ENCODE measurements at regions not wholly inside any gene's neighbourhood (a gene's known extent, or its start where the extent isn't known, plus 50 kb on each side); places are given as distances from the start of the nearest gene placed in this dataset.

DNA sequence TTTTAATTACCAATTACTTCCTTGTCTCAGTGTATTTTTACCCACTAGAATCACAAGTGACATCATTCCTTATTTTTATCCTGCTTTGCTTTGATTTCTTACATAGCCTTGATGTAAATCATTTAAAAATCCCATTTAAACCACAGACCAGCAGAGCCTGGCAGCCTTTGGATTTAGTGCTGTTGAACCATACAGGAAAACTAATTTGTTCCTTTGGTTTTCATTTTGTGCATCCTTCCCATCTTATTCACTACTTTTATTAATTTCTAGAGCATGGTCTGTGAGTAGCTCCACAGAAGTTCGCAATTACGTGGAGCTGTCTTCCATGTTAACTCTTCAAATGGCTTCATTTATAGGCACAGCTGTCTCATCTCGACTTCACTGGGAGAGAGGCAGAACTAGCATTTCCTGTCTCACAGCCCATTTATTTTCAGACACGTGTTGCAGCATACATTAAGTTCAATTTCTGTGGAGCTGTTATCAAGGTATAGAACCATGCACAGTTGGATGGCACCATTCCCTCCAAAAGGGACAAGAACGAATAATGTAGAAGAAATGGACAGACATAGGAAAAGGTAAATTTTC, 235.3 kb downstream of the MRPL39 start:
- Histone ChIP-seq H3K4me3 (no peak overlapping the region), H3K27me3 (ENCODE audit: low read depth) (no peaks in the 10 kb centered on the region), H3K9me3 (no peaks in the 10 kb centered on the region), H3K4me1 (peaks cover 5% of the 10 kb centered on the region), H3K36me3 (replicated peaks) (no peaks in the 10 kb centered on the region)
- DNase-seq (ENCODE audit: low spot score in 2 of 2): no peak
- in situ Hi-C loops (cut with MboI; ENCODE audit: low sequenced_read_pairs): no loop called here

DNA sequence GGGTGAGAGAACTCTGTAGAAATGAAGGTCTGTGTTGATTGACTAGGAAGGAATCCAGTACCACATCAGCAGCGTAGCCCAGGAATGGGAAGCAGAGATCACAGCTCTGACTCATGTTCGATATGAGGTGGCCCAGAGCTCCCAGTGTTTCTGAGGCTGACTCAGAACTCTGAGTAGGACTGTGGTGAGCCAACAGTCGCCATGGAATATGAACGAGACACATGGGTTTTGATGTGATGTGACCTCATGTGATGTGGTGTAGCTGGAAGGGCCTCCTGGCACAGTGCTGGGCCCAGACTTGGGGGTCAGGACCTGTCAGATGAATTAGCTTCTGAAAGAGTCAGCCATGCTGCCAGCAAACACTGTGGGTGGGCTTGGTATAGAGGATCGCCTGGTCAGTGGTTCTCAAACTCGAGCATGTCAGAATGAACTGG, 237.0 kb downstream of the MRPL39 start:
- in situ Hi-C loops (cut with MboI; ENCODE audit: low sequenced_read_pairs): no loop called here
- no peak overlapping the region for H3K4me3 ChIP-seq
- H3K9me3 ChIP-seq: no peaks in the 10 kb centered on the region

DNA sequence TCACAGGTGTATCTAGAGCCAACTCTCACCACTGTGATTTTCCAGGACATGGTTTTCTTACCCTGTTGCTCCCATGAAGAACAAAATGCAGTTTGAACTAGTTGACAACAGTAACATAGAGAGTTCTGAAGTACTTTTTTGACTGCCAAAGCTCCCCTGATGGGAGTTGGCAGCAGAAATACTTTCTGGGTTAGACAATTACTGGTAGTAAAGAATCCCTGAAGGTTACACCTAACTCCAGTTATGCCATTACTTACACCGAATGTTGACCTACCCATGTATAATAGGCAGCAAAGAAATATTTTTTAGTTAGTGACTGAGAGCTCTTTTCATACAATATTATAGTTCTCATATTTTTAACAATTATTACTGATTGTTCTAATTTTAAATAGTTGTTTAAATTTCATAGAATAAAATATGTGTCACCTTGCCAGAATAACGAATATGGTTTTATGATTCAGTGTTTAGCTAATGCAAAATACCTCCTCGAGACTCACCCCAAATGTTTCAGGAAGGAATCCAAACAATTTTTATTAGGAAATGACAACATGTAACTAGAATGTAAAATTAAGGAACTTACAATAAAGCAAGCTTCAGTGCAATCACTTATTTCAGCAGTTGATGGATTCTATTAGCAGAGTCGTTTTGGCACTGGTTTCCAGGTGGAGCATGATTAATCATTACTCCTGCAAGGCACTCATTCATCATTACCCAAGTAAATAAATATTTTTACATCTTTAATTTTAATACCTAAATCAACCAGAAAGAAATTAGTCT, 237.6 kb downstream of the MRPL39 start:
- no peak for DNase-seq (ENCODE audit: low spot score in 2 of 2)

More for the DNA sequence above, 237.0 kb downstream of the MRPL39 start:
- Histone ChIP-seq H3K36me3 (replicated peaks) (no peaks in the 10 kb centered on the region), H3K4me1 (peaks cover 5% of the 10 kb centered on the region), H3K27me3 (ENCODE audit: low read depth) (no peaks in the 10 kb centered on the region)
- no peak for DNase-seq (ENCODE audit: low spot score in 2 of 2)

DNA sequence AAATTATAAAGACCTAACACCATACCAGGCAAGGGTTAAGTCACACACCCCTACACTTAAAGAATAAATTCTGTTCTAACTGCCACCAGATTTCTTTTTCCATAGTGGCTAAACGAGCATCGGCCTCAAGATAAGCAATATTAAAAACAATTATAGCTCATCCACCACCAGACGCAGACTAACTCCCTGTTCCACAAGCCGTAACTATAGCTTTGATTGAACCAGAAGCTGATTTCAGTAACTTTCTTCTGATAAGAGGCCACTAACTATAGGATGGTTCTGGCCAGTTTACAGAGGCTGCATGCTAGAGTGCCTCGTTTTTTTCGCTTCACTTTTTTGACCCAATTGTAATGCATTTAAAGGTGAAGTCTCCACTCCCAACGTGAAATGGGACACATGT, 238.8 kb downstream of the MRPL39 start:
- H3K27me3 ChIP-seq (ENCODE audit: low read depth): no peaks in the 10 kb centered on the region
- H3K4me1 ChIP-seq: peaks cover 5% of the 10 kb centered on the region
- in situ Hi-C loops (cut with MboI; ENCODE audit: low sequenced_read_pairs): no loop called here
- no peak for DNase-seq (ENCODE audit: low spot score in 2 of 2)
- no peak overlapping the region for H3K4me3 ChIP-seq
- no peaks in the 10 kb centered on the region for H3K9me3 ChIP-seq
- H3K36me3 ChIP-seq (replicated peaks): no peaks in the 10 kb centered on the region

More for the DNA sequence above, 237.6 kb downstream of the MRPL39 start:
- Histone ChIP-seq H3K9me3 (no peaks in the 10 kb centered on the region), H3K36me3 (replicated peaks) (no peaks in the 10 kb centered on the region), H3K27me3 (ENCODE audit: low read depth) (no peaks in the 10 kb centered on the region), H3K4me3 (no peak overlapping the region), H3K4me1 (peaks cover 5% of the 10 kb centered on the region)
- in situ Hi-C loops (cut with MboI; ENCODE audit: low sequenced_read_pairs): no loop called here

DNA sequence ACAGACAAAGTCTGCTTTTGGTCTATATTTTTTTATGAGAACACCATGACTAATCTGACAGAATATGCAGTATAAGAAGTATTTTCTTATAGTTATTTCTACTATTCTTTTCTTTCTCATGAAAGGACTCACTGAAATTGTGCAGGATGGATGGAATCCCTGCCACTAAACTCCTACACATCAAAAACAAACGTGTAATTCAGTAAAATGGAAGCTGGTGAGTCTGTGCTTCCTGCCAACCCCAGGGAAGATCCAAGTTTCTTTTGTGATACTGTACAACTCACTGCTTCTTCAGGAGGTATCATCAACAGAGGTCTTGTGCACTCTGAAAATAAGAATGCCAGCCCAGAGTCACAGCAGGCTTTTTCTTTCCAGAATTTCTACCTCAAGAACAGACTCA, 241.2 kb downstream of the MRPL39 start:
- in situ Hi-C loops (cut with MboI; ENCODE audit: low sequenced_read_pairs): no loop called here
- Histone ChIP-seq H3K4me3 (no peak overlapping the region), H3K9me3 (no peaks in the 10 kb centered on the region), H3K36me3 (replicated peaks) (no peaks in the 10 kb centered on the region), H3K27me3 (ENCODE audit: low read depth) (no peaks in the 10 kb centered on the region), H3K4me1 (no peaks in the 10 kb centered on the region)
- no peak for DNase-seq (ENCODE audit: low spot score in 2 of 2)

DNA sequence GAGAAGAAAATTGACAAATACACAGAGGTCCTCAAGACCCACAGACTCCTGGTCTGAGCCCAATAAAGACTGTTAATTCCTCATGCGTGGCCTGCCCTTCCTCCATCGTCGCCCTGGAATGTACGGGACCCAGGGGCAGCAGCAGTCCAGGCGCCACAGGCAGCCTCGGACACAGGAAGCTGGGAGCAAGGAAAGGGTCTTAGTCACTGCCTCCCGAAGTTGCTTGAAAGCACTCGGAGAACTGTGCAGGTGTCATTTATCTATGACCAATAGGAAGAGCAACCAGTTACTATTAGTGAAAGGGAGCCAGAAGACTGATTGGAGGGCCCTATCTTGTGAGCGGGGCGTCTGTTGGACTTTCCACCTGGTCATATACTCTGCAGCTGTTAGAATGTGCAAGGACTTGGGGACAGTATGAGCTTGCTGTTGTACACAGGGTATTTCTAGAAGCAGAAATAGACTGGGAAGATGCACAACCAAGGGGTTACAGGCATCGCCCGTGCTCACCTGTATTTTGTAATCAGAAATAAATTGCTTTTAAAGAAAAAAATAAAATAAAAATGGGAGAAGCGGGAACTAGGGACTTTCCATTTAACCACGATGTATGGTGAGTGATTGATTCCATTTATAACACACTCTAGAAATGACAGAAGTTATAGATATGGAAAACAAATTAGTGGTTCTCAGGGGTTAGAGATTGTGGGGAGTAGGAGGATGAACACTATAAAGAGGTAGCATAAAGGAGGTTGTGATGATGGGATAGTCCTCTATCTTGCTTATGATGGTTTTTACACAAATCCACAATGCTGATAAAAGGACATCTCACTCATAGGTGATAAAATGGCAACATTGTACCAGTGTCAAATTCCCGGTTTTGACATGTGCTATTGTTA, 244.7 kb downstream of the MRPL39 start:
- Histone ChIP-seq H3K27me3 (ENCODE audit: low read depth) (no peaks in the 10 kb centered on the region), H3K4me3 (no peak overlapping the region), H3K9me3 (no peaks in the 10 kb centered on the region), H3K36me3 (replicated peaks) (no peaks in the 10 kb centered on the region), H3K4me1 (no peaks in the 10 kb centered on the region)
- DNase-seq (ENCODE audit: low spot score in 2 of 2): no peak
- in situ Hi-C loops (cut with MboI; ENCODE audit: low sequenced_read_pairs): no loop called here

DNA sequence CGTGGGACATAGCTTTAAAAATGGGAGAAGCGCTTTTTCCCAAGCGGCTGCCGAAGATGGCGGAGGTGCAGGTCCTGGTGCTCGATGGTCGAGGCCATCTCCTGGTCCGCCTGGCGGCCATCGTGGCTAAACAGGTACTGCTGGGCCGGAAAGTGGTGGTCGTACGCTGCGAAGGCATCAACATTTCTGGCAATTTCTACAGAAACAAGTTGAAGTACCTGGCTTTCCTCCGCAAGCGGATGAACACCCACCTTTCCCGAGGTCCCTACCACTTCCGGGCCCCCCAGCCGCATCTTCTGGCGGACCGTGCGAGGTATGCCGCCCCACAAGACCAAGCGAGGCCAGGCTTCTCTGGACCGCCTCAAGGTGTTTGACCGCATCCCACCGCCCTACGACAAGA, 245.5 kb downstream of the MRPL39 start:
- in situ Hi-C loops (cut with MboI; ENCODE audit: low sequenced_read_pairs): no loop called here
- H3K4me1 ChIP-seq: no peaks in the 10 kb centered on the region
- H3K9me3 ChIP-seq: no peaks in the 10 kb centered on the region
- no peaks in the 10 kb centered on the region for H3K36me3 ChIP-seq (replicated peaks)
- no peaks in the 10 kb centered on the region for H3K27me3 ChIP-seq (ENCODE audit: low read depth)
- H3K4me3 ChIP-seq: no peak overlapping the region
- no peak for DNase-seq (ENCODE audit: low spot score in 2 of 2)

DNA sequence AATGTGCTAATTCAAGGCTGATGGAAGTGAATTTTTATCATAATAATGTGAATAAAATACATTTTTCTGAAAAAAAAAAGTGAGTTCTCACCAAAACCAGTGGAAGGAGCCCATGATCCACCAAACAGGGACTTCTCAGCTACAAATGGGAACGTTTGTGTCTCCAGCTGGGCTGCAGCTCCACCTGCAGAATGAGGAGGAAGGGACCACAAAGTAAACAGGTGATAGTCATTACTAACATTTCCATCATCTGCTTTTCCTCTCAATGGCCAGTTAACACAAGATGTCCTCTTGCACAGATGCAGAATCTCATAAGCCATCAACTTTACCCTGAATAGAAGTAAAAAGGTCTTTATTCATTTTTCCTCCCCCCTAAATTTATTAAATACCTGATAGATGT, 246.2 kb downstream of the MRPL39 start:
- H3K4me3 ChIP-seq: no peak overlapping the region
- no peaks in the 10 kb centered on the region for H3K36me3 ChIP-seq (replicated peaks)
- DNase-seq (ENCODE audit: low spot score in 2 of 2): no peak
- in situ Hi-C loops (cut with MboI; ENCODE audit: low sequenced_read_pairs): no loop called here
- no peaks in the 10 kb centered on the region for H3K4me1 ChIP-seq
- H3K9me3 ChIP-seq: no peaks in the 10 kb centered on the region
- H3K27me3 ChIP-seq (ENCODE audit: low read depth): no peaks in the 10 kb centered on the region

DNA sequence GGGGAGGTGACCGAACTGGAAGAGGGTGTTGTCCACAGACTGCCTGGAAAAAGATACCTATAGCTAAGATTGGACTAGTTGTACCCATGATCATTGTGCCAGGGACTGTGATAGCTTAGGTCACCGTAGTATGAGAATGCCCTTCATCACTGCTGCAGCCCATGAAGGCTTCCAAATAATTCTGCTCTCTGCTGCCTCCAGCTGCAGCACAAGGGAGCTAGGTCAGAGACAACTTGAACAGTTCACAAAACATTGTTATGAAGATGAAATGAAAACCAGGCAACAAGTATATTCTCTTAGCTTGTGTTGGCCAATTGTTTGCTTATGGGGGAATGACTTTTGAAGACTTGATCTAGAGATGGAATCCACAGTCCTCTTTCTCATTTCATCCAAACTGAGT, 246.7 kb downstream of the MRPL39 start:
- no peaks in the 10 kb centered on the region for H3K4me1 ChIP-seq
- DNase-seq (ENCODE audit: low spot score in 2 of 2): no peak
- in situ Hi-C loops (cut with MboI; ENCODE audit: low sequenced_read_pairs): no loop called here
- no peak overlapping the region for H3K4me3 ChIP-seq
- H3K36me3 ChIP-seq (replicated peaks): no peaks in the 10 kb centered on the region
- H3K27me3 ChIP-seq (ENCODE audit: low read depth): no peaks in the 10 kb centered on the region
- H3K9me3 ChIP-seq: no peaks in the 10 kb centered on the region

DNA sequence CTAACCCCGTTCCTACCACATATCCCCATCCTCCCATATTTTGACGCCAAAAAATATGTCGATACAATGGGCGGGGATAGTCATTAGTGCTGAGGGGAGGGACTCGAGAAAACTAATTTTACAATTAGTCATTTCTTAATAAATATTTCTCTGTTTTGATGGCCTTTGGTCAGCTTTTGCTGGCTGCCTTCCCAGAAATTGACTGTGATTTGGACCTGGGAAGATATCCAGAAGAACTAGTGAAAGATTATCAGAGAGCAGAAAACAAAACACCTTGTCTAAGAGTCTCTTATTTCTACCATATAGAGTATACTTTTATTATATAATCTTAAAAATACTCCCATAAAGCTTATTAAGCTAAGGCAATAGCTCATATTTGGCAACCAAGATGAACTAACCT, 247.6 kb downstream of the MRPL39 start:
- in situ Hi-C loops (cut with MboI; ENCODE audit: low sequenced_read_pairs): no loop called here
- no peaks in the 10 kb centered on the region for H3K9me3 ChIP-seq
- no peaks in the 10 kb centered on the region for H3K4me1 ChIP-seq
- no peaks in the 10 kb centered on the region for H3K27me3 ChIP-seq (ENCODE audit: low read depth)
- no peak overlapping the region for H3K4me3 ChIP-seq
- no peaks in the 10 kb centered on the region for H3K36me3 ChIP-seq (replicated peaks)
- no peak for DNase-seq (ENCODE audit: low spot score in 2 of 2)

DNA sequence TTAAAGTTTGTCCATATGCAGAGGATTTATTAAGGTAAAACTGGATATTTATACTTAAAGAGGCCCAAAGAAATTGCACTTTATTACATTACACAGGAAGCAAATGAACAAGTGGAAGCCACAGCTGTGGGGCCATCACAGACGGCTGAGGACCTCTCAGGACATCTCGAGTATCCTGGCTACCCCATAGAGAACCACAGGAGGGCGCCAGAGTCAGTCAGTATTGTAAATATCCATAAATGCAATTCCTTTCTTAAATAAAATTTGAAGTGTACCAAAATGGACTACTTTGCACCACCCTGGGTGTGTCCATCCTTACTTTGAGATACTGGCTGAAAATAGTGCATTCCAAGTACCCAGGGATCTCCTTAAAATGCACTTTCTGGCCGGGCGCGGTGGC, 257.2 kb downstream of the MRPL39 start:
- DNase-seq (ENCODE audit: low spot score in 2 of 2): peak; percentile 28 to 73
- in situ Hi-C loops (cut with MboI; ENCODE audit: low sequenced_read_pairs): no loop called here
- no peaks in the 10 kb centered on the region for H3K4me1 ChIP-seq
- no peaks in the 10 kb centered on the region for H3K36me3 ChIP-seq (replicated peaks)
- no peaks in the 10 kb centered on the region for H3K9me3 ChIP-seq
- no peaks in the 10 kb centered on the region for H3K27me3 ChIP-seq (ENCODE audit: low read depth)
- no peak overlapping the region for H3K4me3 ChIP-seq

DNA sequence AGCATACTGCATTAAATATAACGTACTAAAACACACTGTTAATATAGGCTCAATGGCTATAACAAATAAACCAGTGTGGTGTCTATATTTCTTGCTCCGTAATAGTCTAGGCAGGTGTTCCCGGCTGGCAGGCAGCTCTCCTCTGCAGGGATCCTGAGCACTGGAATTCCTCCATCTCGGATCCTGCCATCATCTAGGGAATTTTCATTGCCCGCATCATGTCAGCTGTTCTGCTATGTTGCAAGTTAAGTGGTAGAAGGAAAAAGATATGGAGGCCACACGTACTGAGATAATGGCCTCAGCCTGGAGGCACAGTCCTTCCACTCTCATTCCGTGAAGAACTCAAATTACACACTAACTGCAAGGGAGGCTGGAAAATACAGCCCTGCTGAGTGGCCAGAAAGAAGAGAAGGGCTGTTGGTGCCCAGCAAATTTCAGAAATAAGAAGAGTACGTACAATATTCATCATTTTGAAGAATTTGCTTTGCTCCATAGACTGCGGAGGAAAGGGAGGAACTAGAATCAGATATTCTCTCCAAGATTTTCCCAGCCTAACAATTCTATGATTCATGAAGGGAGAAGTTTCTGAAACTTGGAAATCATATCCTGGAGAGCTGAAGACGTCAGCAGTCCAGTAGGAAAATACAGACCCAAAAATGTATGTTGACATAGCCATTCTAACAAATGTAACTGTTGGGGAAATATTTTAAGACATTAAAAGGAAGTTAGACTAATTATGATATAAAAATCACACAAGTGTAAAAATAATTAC, 263.3 kb downstream of the MRPL39 start:
- Histone ChIP-seq H3K9me3 (no peaks in the 10 kb centered on the region), H3K27me3 (ENCODE audit: low read depth) (no peaks in the 10 kb centered on the region; the same call in 1 of the 2 replicates), H3K36me3 (replicated peaks) (no peaks in the 10 kb centered on the region), H3K4me3 (no peak overlapping the region), H3K4me1 (no peaks in the 10 kb centered on the region)
- in situ Hi-C loops (cut with MboI; ENCODE audit: low sequenced_read_pairs): no loop called here
- DNase-seq (ENCODE audit: low spot score in 2 of 2): no peak

DNA sequence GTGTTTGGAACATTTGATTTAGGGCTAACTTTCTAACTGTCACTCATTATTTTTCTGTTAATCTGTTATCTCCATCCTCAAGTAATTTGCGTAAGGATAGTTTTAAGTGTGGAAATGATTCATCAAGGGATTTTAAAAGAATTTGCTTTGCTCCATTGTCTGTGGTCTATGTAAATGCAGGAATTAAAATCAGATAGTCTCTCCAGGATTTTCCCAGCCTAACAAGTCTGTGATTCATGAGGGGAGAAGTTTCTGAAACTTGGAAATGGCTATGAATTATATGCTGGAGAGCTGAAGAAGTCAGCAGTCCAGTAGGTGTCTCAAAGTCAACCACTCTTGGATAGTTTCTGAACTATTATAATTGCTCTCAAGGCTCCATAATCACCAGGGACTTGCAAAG, 264.5 kb downstream of the MRPL39 start:
- no peaks in the 10 kb centered on the region for H3K4me1 ChIP-seq
- no peaks in the 10 kb centered on the region for H3K36me3 ChIP-seq (replicated peaks)
- no peaks in the 10 kb centered on the region; the same call in 1 of the 2 replicates for H3K27me3 ChIP-seq (ENCODE audit: low read depth)
- no peak overlapping the region for H3K4me3 ChIP-seq
- no peaks in the 10 kb centered on the region for H3K9me3 ChIP-seq
- DNase-seq (ENCODE audit: low spot score in 2 of 2): no peak
- in situ Hi-C loops (cut with MboI; ENCODE audit: low sequenced_read_pairs): no loop called here
